OCI-LY7 (cell line): ENCODE measurements at regions not wholly inside any gene's neighbourhood (a gene's known extent, or its start where the extent isn't known, plus 50 kb on each side); places are given as distances from the start of the nearest gene placed in this dataset.

ENCODE experiments used
- EZH2phosphoT487 ChIP-seq: fragments of 200-600 bp; sonication (generic); IDR thresholded peaks from 2 replicates; pipeline ENCODE4 v1.6.1; 2018; ENCODE audit warnings: low read depth, borderline replicate concordance, mild to moderate bottlenecking, mixed run types, antibody characterized with exemption, low read length, moderate library complexity, mixed read lengths
- TF ChIP-seq, protein P1 (sequence below): fragments of 200-600 bp; sonication (generic); conservative IDR thresholded peaks from 2 replicates; pipeline ENCODE4 v1.5.1; 2014; ENCODE audit warnings: mild to moderate bottlenecking, antibody characterized with exemption, low read length, moderate library complexity, mixed read lengths

DNA sequence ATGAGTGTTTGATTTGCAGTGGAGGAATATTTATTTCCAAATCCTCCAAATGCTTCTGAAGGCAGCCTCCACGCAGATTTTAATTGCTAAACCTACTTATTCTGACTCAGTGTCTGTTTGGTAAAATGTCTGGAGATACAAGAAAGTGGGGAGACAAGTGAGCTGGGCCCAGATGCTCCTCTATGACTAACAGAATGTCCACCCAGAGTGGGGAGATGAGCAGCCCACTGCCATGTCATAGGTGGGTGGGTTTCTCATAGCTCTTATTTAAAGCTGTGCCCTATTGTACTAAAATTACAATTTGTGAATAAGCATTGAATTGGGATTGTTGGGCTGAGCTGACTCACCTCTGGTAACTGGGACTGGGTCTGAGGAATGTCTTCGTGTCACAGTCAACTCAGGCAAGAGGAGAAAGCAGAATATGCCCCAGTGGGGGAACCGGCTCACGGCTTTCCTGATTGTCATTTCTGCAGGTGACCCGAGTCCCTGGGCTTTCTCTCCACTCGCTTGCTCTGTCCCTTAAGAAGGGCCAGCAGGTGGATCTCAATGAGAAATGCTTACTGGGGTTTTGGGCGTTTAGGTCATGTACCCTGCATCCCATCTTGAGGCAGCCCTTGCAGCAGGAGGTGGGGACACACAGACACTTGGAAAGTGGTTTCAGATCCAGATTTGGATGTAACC is 116.3 kb upstream of the SPRED2 start:
- TF ChIP-seq, protein P1, sequence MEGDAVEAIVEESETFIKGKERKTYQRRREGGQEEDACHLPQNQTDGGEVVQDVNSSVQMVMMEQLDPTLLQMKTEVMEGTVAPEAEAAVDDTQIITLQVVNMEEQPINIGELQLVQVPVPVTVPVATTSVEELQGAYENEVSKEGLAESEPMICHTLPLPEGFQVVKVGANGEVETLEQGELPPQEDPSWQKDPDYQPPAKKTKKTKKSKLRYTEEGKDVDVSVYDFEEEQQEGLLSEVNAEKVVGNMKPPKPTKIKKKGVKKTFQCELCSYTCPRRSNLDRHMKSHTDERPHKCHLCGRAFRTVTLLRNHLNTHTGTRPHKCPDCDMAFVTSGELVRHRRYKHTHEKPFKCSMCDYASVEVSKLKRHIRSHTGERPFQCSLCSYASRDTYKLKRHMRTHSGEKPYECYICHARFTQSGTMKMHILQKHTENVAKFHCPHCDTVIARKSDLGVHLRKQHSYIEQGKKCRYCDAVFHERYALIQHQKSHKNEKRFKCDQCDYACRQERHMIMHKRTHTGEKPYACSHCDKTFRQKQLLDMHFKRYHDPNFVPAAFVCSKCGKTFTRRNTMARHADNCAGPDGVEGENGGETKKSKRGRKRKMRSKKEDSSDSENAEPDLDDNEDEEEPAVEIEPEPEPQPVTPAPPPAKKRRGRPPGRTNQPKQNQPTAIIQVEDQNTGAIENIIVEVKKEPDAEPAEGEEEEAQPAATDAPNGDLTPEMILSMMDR, result no peak
- no peak for TF ChIP-seq EZH2phosphoT487
